ENCODE measurements at regions not wholly inside any gene's neighbourhood (a gene's known extent, or its start where the extent isn't known, plus 50 kb on each side); places are given as distances from the start of the nearest gene placed in this dataset.

GRCh38 chr7:125599387-125599786 lies 669.8 kb upstream of the POT1 start:
- FAIRE-seq = no peak
- DNase-seq (ENCODE audit: insufficient read length, low spot score) = no peak

DNA sequence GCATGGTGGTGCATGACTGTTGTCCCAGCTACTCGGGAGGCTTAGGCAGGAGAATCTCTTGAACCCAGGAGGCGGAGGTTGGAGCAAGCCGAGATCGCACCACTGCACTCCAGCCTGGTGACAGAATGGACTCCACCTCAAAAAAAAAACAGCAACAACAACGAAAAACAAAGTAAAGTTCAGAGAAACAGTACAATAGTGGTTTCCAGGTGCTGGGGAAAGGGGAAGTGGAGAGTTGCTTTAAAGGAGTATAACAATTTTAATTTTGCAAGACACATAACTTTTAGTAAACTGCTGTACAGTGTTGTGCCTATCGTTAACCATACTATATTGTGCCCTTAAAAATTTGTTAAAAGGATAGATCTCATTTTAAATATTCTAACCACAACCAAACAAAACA lies 662.7 kb upstream of the POT1 start:
- FAIRE-seq = no peak

DNA sequence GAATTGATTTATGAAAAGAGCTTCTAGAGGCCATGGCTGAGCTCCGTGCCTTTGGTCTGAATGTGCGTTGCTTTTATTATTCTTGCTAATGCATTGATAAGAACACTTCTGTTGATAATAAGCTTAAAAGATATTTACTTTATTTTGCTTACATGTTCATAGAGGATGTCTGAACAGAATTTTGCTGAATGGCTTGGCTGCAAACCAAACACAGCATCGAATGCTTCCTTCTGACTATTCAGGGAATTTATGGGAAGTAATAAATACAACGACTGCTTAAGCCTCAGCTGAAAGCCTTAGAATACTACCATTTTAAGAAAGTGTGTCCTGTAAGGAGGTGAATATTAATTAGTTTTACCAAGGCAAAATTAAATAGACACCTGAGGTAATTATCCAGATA lies 643.5 kb upstream of the POT1 start:
- DNase-seq (ENCODE audit: insufficient read length, low spot score) = no peak
- FAIRE-seq = no peak

More for the DNA sequence above, 662.7 kb upstream of the POT1 start:
- DNase-seq (ENCODE audit: insufficient read length, low spot score) = no peak

- DNase-seq (ENCODE audit: insufficient read length, low spot score) (no peak), FAIRE-seq (no peak)
Measured at GRCh38 chr7:125572414-125572813, 642.8 kb upstream of the POT1 start.

- DNase-seq (ENCODE audit: insufficient read length, low spot score) (no peak), FAIRE-seq (no peak)
Measured at GRCh38 chr7:125568799-125569198, 639.2 kb upstream of the POT1 start.

DNA sequence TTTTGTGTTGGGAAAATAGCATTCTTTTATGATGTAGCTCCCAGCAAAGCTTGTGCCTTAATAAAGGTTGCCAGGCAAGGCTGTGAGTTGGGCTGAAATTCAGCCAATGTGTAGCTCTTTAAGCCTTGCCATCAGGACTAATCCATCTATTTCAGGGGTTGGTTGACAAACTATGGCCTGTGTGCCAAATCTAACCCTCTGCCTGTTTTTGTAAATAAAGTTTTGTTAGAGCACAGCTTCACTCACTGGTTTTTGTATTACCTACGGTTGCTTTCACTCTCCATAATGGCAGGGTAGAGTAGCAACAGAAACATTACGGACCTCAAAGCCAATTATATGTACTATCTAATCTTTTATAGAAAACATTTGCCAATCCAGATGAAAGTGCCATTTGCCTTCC lies 638.1 kb upstream of the POT1 start:
- DNase-seq (ENCODE audit: insufficient read length, low spot score) (no peak), FAIRE-seq (no peak)

DNA sequence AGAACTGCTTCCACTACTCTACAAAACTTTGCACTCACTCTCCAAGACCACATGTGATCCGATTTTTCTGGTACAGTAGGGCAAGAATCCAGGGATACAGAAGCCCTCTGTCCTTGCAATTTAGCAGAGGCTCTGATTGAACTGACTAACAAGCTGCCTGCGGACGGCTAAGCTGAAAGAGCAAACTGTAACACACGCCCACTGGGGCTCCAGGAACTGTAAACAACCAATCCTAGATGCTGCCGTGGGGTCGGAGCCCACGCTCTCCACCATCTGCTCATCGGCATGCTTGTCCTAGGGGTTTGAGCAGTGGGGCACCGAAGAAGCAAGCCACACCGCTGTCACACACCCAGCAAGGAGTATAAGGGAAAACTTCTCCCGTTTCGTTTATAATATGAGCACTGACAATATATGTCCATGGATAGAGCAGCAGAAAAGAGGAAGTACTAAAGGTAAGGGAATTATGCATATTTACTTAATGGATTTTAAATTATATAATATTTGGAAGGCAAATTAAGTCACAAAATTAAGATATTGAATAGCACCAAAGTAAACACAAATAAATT lies 634.4 kb upstream of the POT1 start:
- FAIRE-seq = no peak
- no peak for DNase-seq (ENCODE audit: insufficient read length, low spot score)

- FAIRE-seq = no peak
- no peak for DNase-seq (ENCODE audit: insufficient read length, low spot score)
Measured at GRCh38 chr7:125563557-125563956, 633.9 kb upstream of the POT1 start.

GRCh38 chr7:125561006-125561405 lies 631.4 kb upstream of the POT1 start:
- FAIRE-seq (no peak), DNase-seq (ENCODE audit: insufficient read length, low spot score) (no peak)

DNA sequence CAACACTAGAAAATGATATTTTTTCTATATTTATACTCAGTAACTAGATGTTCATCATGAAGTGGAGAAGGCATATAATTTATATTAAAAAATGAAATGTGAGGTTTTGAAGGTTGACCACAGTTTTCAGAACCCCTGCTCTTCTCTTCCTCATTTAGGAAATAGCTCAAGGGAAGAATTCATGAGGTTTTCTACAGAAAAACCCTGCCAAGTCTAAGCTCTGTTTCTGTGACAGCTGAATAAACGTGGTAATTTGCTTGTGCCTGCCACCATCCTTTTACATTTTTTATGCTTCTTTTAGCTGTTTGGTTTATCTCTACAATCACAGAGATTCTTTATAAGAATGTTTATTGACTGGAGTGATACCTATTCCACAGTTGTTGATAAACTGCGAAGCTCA lies 630.3 kb upstream of the POT1 start:
- DNase-seq (ENCODE audit: insufficient read length, low spot score) (no peak), FAIRE-seq (no peak)

DNA sequence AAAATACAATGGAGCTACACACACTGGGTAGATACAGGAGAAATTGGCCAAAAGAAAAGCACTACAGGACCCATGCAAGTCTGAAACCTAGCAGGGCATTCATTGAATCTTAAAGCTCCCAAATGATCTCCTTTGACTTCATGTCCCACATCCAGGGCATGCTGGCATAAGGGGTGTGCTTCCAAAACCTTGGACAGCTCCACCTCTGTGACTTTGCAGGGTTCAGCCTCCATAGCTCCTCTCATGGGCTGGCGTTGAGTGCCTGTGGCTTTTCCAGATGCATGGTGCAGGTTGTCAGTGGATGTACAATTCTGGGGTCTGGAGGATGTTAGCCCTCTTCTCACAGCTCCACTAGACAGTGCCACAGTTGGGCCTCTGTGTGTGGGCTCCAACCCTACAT lies 626.3 kb upstream of the POT1 start:
- FAIRE-seq (no peak), DNase-seq (ENCODE audit: insufficient read length, low spot score) (no peak)

- DNase-seq (ENCODE audit: insufficient read length, low spot score) (no peak), FAIRE-seq (no peak)
Measured at GRCh38 chr7:125551008-125551407, 621.4 kb upstream of the POT1 start.

- FAIRE-seq (no peak), DNase-seq (ENCODE audit: insufficient read length, low spot score) (no peak)
Measured at GRCh38 chr7:125547505-125547904, 617.9 kb upstream of the POT1 start.

- DNase-seq (ENCODE audit: insufficient read length, low spot score) (no peak), FAIRE-seq (no peak)
Measured at GRCh38 chr7:125530553-125530952, 600.9 kb upstream of the POT1 start.

GRCh38 chr7:125529249-125529648 lies 599.6 kb upstream of the POT1 start:
- DNase-seq (ENCODE audit: insufficient read length, low spot score) (no peak), FAIRE-seq (no peak)

- FAIRE-seq (no peak), DNase-seq (ENCODE audit: insufficient read length, low spot score) (no peak)
Measured at GRCh38 chr7:125526958-125527357, 597.3 kb upstream of the POT1 start.

GRCh38 chr7:125526092-125526491 lies 596.5 kb upstream of the POT1 start:
- FAIRE-seq (no peak), DNase-seq (ENCODE audit: insufficient read length, low spot score) (no peak)

GRCh38 chr7:125516194-125516593 lies 586.6 kb upstream of the POT1 start:
- FAIRE-seq (no peak), DNase-seq (ENCODE audit: insufficient read length, low spot score) (no peak)

GRCh38 chr7:125512373-125512772 lies 582.7 kb upstream of the POT1 start:
- DNase-seq (ENCODE audit: insufficient read length, low spot score) (no peak), FAIRE-seq (no peak)

- DNase-seq (ENCODE audit: insufficient read length, low spot score) (no peak), FAIRE-seq (no peak)
Measured at GRCh38 chr7:125511310-125511709, 581.7 kb upstream of the POT1 start.

DNA sequence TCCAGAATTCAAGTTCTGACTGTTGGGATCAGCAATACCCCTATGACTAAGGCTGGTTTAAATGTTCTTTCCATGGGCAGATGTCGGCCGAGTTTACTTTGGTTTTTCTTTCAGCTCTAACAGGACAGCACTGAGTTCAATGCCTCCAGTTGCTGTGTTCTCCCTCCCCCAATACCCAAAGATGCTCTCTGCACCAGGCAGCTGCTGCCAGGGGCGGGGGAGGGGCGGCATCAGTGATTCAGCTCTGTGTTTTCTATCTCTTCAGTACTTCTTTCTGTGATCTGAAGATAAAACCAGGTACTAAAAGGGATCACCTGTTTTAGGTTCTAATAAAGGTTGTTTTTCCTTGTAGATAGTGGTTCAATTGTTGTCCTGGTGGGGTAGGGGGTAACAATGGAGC lies 576.7 kb upstream of the POT1 start:
- FAIRE-seq (no peak), DNase-seq (ENCODE audit: insufficient read length, low spot score) (no peak)

GRCh38 chr7:125504848-125505247 lies 575.2 kb upstream of the POT1 start:
- FAIRE-seq (no peak), DNase-seq (ENCODE audit: insufficient read length, low spot score) (no peak)

- no peak for DNase-seq (ENCODE audit: insufficient read length, low spot score)
- FAIRE-seq = no peak
Measured at GRCh38 chr7:125495997-125496396, 566.4 kb upstream of the POT1 start.

All from GM19239 (cell line).